VCaP (cell line): ENCODE measurements at regions not wholly inside any gene's neighbourhood (a gene's known extent, or its start where the extent isn't known, plus 50 kb on each side); places are given as distances from the start of the nearest gene placed in this dataset.

Source experiments
- H3K27ac ChIP-seq: fragments of 450-650 bp; 2 replicates; pipeline ENCODE4 v1.5.1; 2017
- CTCF ChIP-seq: fragments of 450-650 bp; conservative IDR thresholded peaks from 2 replicates; pipeline ENCODE4 v1.5.1; 2017; ENCODE audit warnings: mild to moderate bottlenecking, moderate library complexity

GRCh38 chr12:77594366-77594765 lies 236.3 kb upstream of the NAV3 start:
- H3K27ac ChIP-seq = no peak overlapping the region
- no peak for TF ChIP-seq CTCF

- no peak for TF ChIP-seq CTCF
- no peak overlapping the region for H3K27ac ChIP-seq
These were observed 237.9 kb upstream of the NAV3 start for GRCh38 chr12:77592836-77593235.

DNA sequence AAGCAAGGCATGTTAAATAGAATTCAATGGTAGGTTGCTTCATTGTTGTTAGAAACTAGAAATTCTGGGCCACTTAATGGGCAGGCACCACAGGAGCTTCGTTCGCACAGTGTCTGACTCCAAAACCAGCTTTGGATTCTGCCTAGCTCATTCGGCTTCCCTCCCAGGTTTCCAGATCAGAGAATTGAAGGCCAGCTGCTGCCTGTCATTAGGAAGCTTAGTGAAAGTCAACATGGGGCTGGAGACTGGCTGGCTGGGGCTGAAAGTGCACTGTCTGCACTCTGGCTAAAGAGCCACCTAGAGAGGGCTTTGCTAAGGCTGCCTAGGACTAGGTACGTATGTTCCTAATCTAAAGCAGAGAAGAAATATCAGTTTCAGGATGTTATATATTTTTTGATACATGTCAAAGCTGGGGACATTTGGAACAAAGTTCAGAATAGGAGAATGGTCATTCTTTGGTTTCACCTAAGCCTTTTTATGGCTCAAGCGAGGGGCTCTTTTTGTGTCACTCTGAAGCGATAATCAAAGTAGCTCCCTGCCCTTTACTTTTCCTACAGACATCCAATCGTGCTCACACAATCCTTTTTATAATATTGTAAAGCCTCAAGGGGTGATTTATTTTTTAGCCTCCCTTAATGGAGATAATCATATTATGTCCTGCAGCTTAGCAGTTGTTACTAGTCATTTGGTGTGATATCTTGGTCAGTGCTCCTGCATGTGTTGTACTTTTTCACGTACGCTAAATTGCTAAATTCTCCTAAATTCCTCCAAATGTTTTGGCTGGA lies 238.5 kb upstream of the NAV3 start:
- no peak for TF ChIP-seq CTCF
- H3K27ac ChIP-seq = no peak overlapping the region

DNA sequence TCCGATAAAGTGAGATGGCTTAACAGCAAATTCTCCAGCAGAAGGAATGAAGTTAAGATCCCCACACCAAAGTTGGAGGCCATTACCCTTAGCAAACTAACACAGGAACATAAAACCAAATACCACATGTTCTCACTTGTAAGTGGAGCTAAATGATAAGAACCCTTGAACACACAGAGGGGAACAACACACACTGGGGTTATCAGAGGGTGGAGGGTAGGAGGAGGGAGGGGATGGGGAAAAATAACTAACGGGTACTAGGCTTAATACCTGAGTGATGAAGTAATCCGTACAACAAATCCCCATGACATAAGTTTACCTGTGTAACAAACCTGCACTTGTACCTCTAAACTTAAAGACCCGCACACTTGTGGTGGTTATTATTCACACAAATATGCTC lies 240.4 kb upstream of the NAV3 start:
- no peak overlapping the region for H3K27ac ChIP-seq
- TF ChIP-seq CTCF = no peak

- TF ChIP-seq CTCF = no peak
- H3K27ac ChIP-seq = no peak overlapping the region
These were observed 245.8 kb upstream of the NAV3 start for GRCh38 chr12:77584860-77585259.

- no peak for TF ChIP-seq CTCF
- no peak overlapping the region for H3K27ac ChIP-seq
These were observed 252.1 kb upstream of the NAV3 start for GRCh38 chr12:77578466-77579220.

GRCh38 chr12:77577791-77578190 lies 252.9 kb upstream of the NAV3 start:
- TF ChIP-seq CTCF = no peak
- no peak overlapping the region for H3K27ac ChIP-seq
